Erythroblast (primary cell): ENCODE measurements at regions not wholly inside any gene's neighbourhood (a gene's known extent, or its start where the extent isn't known, plus 50 kb on each side); places are given as distances from the start of the nearest gene placed in this dataset.

Experiments used
- GATA1 ChIP-seq: IDR thresholded peaks from 2 replicates; pipeline ENCODE4 v1.6.1; 2011; ENCODE audit warnings: low read depth, mild to moderate bottlenecking, control low read depth, low read length, moderate library complexity
- POLR2A ChIP-seq: IDR thresholded peaks from 2 replicates; pipeline ENCODE4 v1.6.1; 2011; ENCODE audit warnings: mild to moderate bottlenecking, low read length

DNA sequence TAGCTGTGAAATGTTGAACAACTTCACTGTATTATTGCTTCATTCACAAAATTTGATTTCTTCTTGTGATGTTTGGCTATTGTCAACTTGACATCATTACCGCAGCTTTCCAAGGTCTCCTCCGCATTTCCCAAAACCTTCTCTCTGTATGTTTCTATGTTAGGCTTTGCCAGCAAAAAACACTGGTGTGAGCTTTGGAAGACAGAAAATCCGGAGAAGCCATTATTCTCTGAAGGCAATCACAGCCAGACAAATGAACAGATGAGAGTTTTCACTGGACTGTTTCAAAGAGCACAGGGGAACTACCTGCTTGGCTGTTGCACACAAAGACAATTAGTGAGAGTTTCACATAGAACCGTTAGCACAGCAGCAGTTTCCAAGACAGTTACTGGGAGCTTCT, 609.6 kb downstream of the BRINP3 start:
- TF ChIP-seq POLR2A, result no peak
- no peak for TF ChIP-seq GATA1
